NB4 (cell line): ENCODE measurements at regions not wholly inside any gene's neighbourhood (a gene's known extent, or its start where the extent isn't known, plus 50 kb on each side); places are given as distances from the start of the nearest gene placed in this dataset.

Experiments used
- MYC ChIP-seq: IDR thresholded peaks from 2 replicates; pipeline ENCODE4 v1.6.1; 2011; ENCODE audit warnings: low read depth, low read length
- POLR2A ChIP-seq: IDR thresholded peaks from 2 replicates; pipeline ENCODE4 v1.6.1; 2011; ENCODE audit warnings: mild to moderate bottlenecking; ENCODE audit not compliant: insufficient read length; ENCODE audit errors: extremely low read depth
- TF ChIP-seq, protein P1 (sequence below): IDR thresholded peaks from one replicate; pipeline ENCODE4 v1.5.1; 2012; ENCODE audit warnings: low read depth, low read length

DNA sequence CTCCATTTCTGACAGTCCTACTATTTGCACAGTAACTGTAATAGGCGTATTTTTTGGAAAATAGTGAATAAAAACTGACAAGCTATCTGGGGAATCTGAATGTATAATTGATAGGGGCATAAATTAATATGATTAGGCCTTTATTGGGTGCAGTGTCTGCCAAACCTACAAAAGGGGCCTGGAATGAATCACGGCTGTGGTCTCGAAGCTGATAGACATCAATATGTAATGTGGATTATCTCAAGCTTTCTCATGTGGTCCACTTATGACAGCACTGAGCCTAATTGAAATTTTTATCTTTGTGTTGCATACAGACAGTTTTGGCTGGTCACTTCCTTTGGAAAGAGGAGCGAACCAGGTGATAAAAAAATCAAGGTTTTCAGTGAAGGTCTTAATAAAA, 450.4 kb downstream of the GPATCH2 start:
- TF ChIP-seq, protein P1, sequence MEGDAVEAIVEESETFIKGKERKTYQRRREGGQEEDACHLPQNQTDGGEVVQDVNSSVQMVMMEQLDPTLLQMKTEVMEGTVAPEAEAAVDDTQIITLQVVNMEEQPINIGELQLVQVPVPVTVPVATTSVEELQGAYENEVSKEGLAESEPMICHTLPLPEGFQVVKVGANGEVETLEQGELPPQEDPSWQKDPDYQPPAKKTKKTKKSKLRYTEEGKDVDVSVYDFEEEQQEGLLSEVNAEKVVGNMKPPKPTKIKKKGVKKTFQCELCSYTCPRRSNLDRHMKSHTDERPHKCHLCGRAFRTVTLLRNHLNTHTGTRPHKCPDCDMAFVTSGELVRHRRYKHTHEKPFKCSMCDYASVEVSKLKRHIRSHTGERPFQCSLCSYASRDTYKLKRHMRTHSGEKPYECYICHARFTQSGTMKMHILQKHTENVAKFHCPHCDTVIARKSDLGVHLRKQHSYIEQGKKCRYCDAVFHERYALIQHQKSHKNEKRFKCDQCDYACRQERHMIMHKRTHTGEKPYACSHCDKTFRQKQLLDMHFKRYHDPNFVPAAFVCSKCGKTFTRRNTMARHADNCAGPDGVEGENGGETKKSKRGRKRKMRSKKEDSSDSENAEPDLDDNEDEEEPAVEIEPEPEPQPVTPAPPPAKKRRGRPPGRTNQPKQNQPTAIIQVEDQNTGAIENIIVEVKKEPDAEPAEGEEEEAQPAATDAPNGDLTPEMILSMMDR: no peak
- TF ChIP-seq POLR2A (no peak), MYC (no peak)
